Ecto neural progenitor cell (in vitro differentiated cells): ENCODE measurements at regions not wholly inside any gene's neighbourhood (a gene's known extent, or its start where the extent isn't known, plus 50 kb on each side); places are given as distances from the start of the nearest gene placed in this dataset.

Experiments used
- DNase-seq: peaks from one replicate; pipeline ENCODE4 v3.0.0-alpha.2; 2018; ENCODE audit warnings: low spot score

- DNase-seq, result no peak
Measured at GRCh38 chr13:73751290-73751689, 382.9 kb downstream of the KLF12 start.

GRCh38 chr13:73748404-73748803 is 385.8 kb downstream of the KLF12 start:
- no peak for DNase-seq

GRCh38 chr13:73745190-73745589 is 389.0 kb downstream of the KLF12 start:
- no peak for DNase-seq

- DNase-seq, result no peak
Measured at GRCh38 chr13:73742982-73743381, 391.2 kb downstream of the KLF12 start.

GRCh38 chr13:73741742-73742141 is 392.5 kb downstream of the KLF12 start:
- DNase-seq, result no peak

GRCh38 chr13:73741111-73741510 is 393.1 kb downstream of the KLF12 start:
- no peak for DNase-seq

GRCh38 chr13:73740666-73741065 is 393.5 kb downstream of the KLF12 start:
- no peak for DNase-seq

- DNase-seq, result no peak
Measured at GRCh38 chr13:73739394-73739793, 394.8 kb downstream of the KLF12 start.

GRCh38 chr13:73738626-73739025 is 395.6 kb downstream of the KLF12 start:
- no peak for DNase-seq

- no peak for DNase-seq
Measured at GRCh38 chr13:73737214-73737613, 397.0 kb downstream of the KLF12 start.

GRCh38 chr13:73733706-73734105 is 400.5 kb downstream of the KLF12 start:
- no peak for DNase-seq

GRCh38 chr13:73732350-73732749 is 401.9 kb downstream of the KLF12 start:
- DNase-seq, result no peak

GRCh38 chr13:73731564-73731963 is 402.6 kb downstream of the KLF12 start:
- DNase-seq, result no peak

GRCh38 chr13:73730014-73730413 is 404.2 kb downstream of the KLF12 start:
- DNase-seq, result no peak

- DNase-seq, result no peak
Measured at GRCh38 chr13:73729046-73729445, 405.2 kb downstream of the KLF12 start.

- no peak for DNase-seq
Measured at GRCh38 chr13:73722120-73722519, 412.1 kb downstream of the KLF12 start.

- DNase-seq, result no peak
Measured at GRCh38 chr13:73721571-73721970, 412.6 kb downstream of the KLF12 start.

- DNase-seq, result no peak
Measured at GRCh38 chr13:73720216-73720840, 413.9 kb downstream of the KLF12 start.

GRCh38 chr13:73718246-73718645 is 416.0 kb downstream of the KLF12 start:
- no peak for DNase-seq

GRCh38 chr13:73717632-73718031 is 416.6 kb downstream of the KLF12 start:
- DNase-seq, result no peak

- no peak for DNase-seq
Measured at GRCh38 chr13:73715911-73716510, 418.2 kb downstream of the KLF12 start.

- DNase-seq, result no peak
Measured at GRCh38 chr13:73715114-73715910, 418.9 kb downstream of the KLF12 start.

GRCh38 chr13:73714522-73714921 is 419.7 kb downstream of the KLF12 start:
- DNase-seq, result no peak
